Sigmoid colon (tissue), 6 donors: ENCODE measurements at regions not wholly inside any gene's neighbourhood (a gene's known extent, or its start where the extent isn't known, plus 50 kb on each side); places are given as distances from the start of the nearest gene placed in this dataset.
"Not testable (repeated sequence)": the region's sequence is repeated elsewhere in the genome, so short reads cannot be mapped to it uniquely, and the experiment has no call there.

ENCODE experiments used
- DNase-seq: peaks from one replicate; pipeline ENCODE4 v3.0.0-alpha.2; 2019
- H3K27ac ChIP-seq, 4 donors: fragments of 200-600 bp; sonication (generic); one replicate each; pipeline ENCODE4 v1.5.1; 2016 to 2019; ENCODE audit warnings: mild to moderate bottlenecking in 1 of 4
- H3K27me3 ChIP-seq, 3 donors: fragments of 200-600 bp; sonication (generic); one replicate each; pipeline ENCODE4 v1.5.1; 2019; ENCODE audit warnings: mild to moderate bottlenecking in 1 of 3
- H3K36me3 ChIP-seq, 4 donors: fragments of 200-600 bp; sonication (generic); one replicate each; pipeline ENCODE4 v1.5.1; 2016 to 2019
- H3K4me1 ChIP-seq, 4 donors: fragments of 200-600 bp; sonication (generic); one replicate each; pipeline ENCODE4 v1.5.1; 2017 to 2019
- H3K4me3 ChIP-seq, 4 donors: fragments of 200-600 bp; sonication (generic); one replicate each; pipeline ENCODE4 v1.5.1; 2017 to 2019; ENCODE audit warnings: mild to moderate bottlenecking in 2 of 4, moderate library complexity in 1 of 4
- H3K9me3 ChIP-seq, 4 donors: fragments of 200-600 bp in 3 of 4; sonication (generic) in 3 of 4; one replicate each; pipeline versions ENCODE4 v1.5.1 to v1.6.1; 2013 to 2019
- EP300 ChIP-seq, 4 donors: sonication (generic); formaldehyde crosslinking; IDR thresholded peaks; one replicate each; pipeline ENCODE4 v1.6.1; 2017; ENCODE audit warnings: antibody characterized with exemption in 4 of 4
- POLR2A ChIP-seq, 2 donors: fragments of 450-650 bp; IDR thresholded peaks; one replicate each; pipeline ENCODE4 v1.6.1; 2016; ENCODE audit warnings: antibody characterized with exemption in 2 of 2, mild to moderate bottlenecking in 2 of 2, moderate library complexity in 2 of 2
- POLR2AphosphoS5 ChIP-seq, 4 donors: sonication (generic); formaldehyde crosslinking; IDR thresholded peaks; one replicate each; pipeline ENCODE4 v1.6.1; 2017; ENCODE audit warnings: antibody characterized with exemption in 4 of 4
- WGBS, 2 donors: extraction: QIAGEN DNeasy Blood & Tissue Kit; methylation state at CpG; one replicate each; pipeline ENCODE4 v1.1.7; 2013; 5-methylcytosine and 5-hydroxymethylcytosine counted together
- intact Hi-C: fragments of 100-400 bp; cut with DNase I; formaldehyde crosslinking; loops from one replicate; pipeline ENCODE4 v1.15.1; 2023
- TF ChIP-seq, protein P1 (sequence below), 4 experiments: fragments of 450-650 bp in 3 of 4; fragments of 200-600 bp in 1 of 4; IDR thresholded peaks; one replicate each; pipeline ENCODE4 v1.5.1; 2016 to 2019; ENCODE audit warnings: antibody characterized with exemption in 4 of 4, mild to moderate bottlenecking in 3 of 4, moderate library complexity in 2 of 4
- donor health status: healthy with polysubstance abuse.
- donor health status: healthy.

DNA sequence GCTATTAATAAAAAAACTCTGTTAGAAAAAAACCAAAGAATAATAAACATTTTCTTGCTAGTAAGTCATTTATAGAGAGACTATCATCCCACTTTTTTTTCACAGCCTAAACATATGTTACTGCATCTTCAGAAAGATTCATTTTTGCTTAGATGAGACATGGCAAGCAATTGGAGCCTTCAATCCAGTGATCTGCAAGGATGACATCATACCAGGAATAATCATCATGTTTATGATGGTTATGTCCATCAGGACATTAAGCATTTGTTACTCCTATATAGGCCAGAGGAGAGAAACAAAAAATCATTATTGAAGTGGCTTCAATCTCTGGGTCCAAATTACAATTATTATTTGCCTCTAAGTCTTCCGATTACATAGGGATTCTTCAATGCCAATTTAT, 626.3 kb upstream of the CCNG1 start:
- TF ChIP-seq POLR2A (IDR thresholded peaks at IDR 0.05) = no peak
- TF ChIP-seq, protein P1, sequence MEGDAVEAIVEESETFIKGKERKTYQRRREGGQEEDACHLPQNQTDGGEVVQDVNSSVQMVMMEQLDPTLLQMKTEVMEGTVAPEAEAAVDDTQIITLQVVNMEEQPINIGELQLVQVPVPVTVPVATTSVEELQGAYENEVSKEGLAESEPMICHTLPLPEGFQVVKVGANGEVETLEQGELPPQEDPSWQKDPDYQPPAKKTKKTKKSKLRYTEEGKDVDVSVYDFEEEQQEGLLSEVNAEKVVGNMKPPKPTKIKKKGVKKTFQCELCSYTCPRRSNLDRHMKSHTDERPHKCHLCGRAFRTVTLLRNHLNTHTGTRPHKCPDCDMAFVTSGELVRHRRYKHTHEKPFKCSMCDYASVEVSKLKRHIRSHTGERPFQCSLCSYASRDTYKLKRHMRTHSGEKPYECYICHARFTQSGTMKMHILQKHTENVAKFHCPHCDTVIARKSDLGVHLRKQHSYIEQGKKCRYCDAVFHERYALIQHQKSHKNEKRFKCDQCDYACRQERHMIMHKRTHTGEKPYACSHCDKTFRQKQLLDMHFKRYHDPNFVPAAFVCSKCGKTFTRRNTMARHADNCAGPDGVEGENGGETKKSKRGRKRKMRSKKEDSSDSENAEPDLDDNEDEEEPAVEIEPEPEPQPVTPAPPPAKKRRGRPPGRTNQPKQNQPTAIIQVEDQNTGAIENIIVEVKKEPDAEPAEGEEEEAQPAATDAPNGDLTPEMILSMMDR (IDR thresholded peaks at IDR 0.05) = no peak
- no peak for TF ChIP-seq POLR2AphosphoS5 (IDR thresholded peaks at IDR 0.05)
- no peak for TF ChIP-seq EP300 (IDR thresholded peaks at IDR 0.05)
- H3K36me3 ChIP-seq = no peaks in the 10 kb centered on the region
- no peaks in the 10 kb centered on the region for H3K9me3 ChIP-seq
- H3K4me3 ChIP-seq = no peak overlapping the region
- no peak for DNase-seq
- intact Hi-C loops = no loop called here
- H3K4me1 ChIP-seq = no peaks in the 10 kb centered on the region
- H3K27ac ChIP-seq = no peak overlapping the region
- H3K27me3 ChIP-seq = no peaks in the 10 kb centered on the region
- WGBS, 2 donors = 92 to 94% methylated on average over 1 of the region's 1 CpG

GRCh38 chr5:162816816-162817215, 620.6 kb upstream of the CCNG1 start:
- no peaks in the 10 kb centered on the region for H3K4me1 ChIP-seq
- no peak overlapping the region for H3K4me3 ChIP-seq
- no peak overlapping the region for H3K27ac ChIP-seq
- 33 to 83% methylated on average over 2 of the region's 2 CpGs for WGBS, 2 donors
- no peaks in the 10 kb centered on the region for H3K27me3 ChIP-seq
- DNase-seq = no peak
- H3K36me3 ChIP-seq = no peaks in the 10 kb centered on the region
- no peaks in the 10 kb centered on the region for H3K9me3 ChIP-seq
- TF ChIP-seq EP300 (IDR thresholded peaks at IDR 0.05) (no peak), POLR2AphosphoS5 (IDR thresholded peaks at IDR 0.05) (no peak), POLR2A (IDR thresholded peaks at IDR 0.05) (no peak)
- TF ChIP-seq, protein P1 (IDR thresholded peaks at IDR 0.05) = no peak
- intact Hi-C loops = no loop called here

DNA sequence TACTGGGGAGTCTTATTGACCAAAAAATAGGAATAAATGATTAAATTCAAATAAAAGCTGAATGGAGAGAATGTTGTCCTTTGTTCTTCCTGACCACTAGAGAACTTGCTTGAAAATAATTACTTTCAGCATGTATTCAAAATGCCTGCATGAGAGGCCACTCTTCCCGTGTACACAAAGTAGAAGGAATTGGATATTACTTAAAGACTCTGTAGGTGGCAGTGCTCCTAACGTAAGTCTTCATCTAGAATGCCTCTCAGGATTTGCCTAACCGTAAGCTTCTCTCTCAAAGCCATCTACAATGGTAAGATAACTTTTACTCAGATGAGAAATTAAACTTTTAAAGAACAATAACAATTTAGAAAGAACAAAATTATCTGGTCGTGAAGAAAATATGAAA, 620.0 kb upstream of the CCNG1 start:
- WGBS, 2 donors = 16 to 63% methylated on average over 4 of the region's 4 CpGs
- intact Hi-C loops = no loop called here
- H3K27me3 ChIP-seq = no peaks in the 10 kb centered on the region

GRCh38 chr5:162821664-162822063, 615.7 kb upstream of the CCNG1 start:
- H3K27me3 ChIP-seq, intact Hi-C loops, H3K36me3 ChIP-seq, DNase-seq, H3K27ac ChIP-seq, H3K4me1 ChIP-seq, H3K9me3 ChIP-seq, H3K4me3 ChIP-seq: not testable (repeated sequence)
- 53 to 80% methylated on average over 8 of the region's 8 CpGs for WGBS, 2 donors

More for the DNA sequence above, 620.0 kb upstream of the CCNG1 start:
- no peaks in the 10 kb centered on the region for H3K36me3 ChIP-seq
- no peak for TF ChIP-seq EP300 (IDR thresholded peaks at IDR 0.05)
- TF ChIP-seq, protein P1 (IDR thresholded peaks at IDR 0.05) = no peak
- no peak for TF ChIP-seq POLR2A (IDR thresholded peaks at IDR 0.05)
- no peak for TF ChIP-seq POLR2AphosphoS5 (IDR thresholded peaks at IDR 0.05)
- no peak overlapping the region for H3K27ac ChIP-seq
- DNase-seq = no peak
- H3K9me3 ChIP-seq = no peaks in the 10 kb centered on the region
- no peaks in the 10 kb centered on the region for H3K4me1 ChIP-seq
- no peak overlapping the region for H3K4me3 ChIP-seq

DNA sequence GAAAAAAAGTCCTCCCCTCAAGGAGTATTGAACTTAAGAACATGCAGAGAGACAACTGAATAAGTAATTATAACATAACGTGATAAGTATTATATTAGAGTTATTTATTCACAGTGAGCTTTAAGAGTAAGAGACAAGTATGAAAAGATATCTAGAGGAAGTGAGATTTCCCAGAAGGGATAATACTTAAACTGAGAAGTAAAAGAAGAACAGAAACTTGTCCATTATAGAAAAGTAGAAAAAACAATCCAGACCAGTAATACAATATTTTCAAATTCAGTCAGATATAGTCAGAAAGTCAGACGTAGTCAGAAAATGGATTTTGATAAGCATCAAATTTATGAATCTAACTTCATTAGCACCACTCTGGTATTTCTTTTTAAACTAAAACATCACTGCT, 613.0 kb upstream of the CCNG1 start:
- no peaks in the 10 kb centered on the region for H3K36me3 ChIP-seq
- H3K9me3 ChIP-seq = no peaks in the 10 kb centered on the region
- WGBS, 2 donors = 81 to 82% methylated on average over 2 of the region's 2 CpGs
- DNase-seq = no peak
- TF ChIP-seq POLR2A (IDR thresholded peaks at IDR 0.05) = no peak
- TF ChIP-seq, protein P1 (IDR thresholded peaks at IDR 0.05) = no peak
- no peak for TF ChIP-seq POLR2AphosphoS5 (IDR thresholded peaks at IDR 0.05)
- TF ChIP-seq EP300 (IDR thresholded peaks at IDR 0.05) = no peak
- no peak overlapping the region for H3K4me3 ChIP-seq
- H3K27me3 ChIP-seq = no peaks in the 10 kb centered on the region
- H3K4me1 ChIP-seq = no peaks in the 10 kb centered on the region
- no peak overlapping the region for H3K27ac ChIP-seq
- intact Hi-C loops = no loop called here
